SK-N-MC (cell line): ENCODE measurements at regions not wholly inside any gene's neighbourhood (a gene's known extent, or its start where the extent isn't known, plus 50 kb on each side); places are given as distances from the start of the nearest gene placed in this dataset.
"Not testable (repeated sequence)": the region's sequence is repeated elsewhere in the genome, so short reads cannot be mapped to it uniquely, and the experiment has no call there.

Experiments used
- DNase-seq: peaks from one replicate; pipeline ENCODE4 v3.0.0-alpha.2; 2011; ENCODE audit warnings: low read depth, low spot score
- H3K27ac ChIP-seq: fragments of 200-600 bp; sonication (generic); 2 replicates; pipeline ENCODE4 v1.5.1; 2016; ENCODE audit warnings: mixed run types
- H3K36me3 ChIP-seq: fragments of 200-600 bp; sonication (generic); 2 replicates; pipeline ENCODE4 v1.6.1; 2017; ENCODE audit warnings: antibody characterized with exemption, low read length, mixed read lengths; ENCODE audit not compliant: insufficient read depth
- H3K4me3 ChIP-seq: fragments of 200-600 bp; sonication (generic); 2 replicates; pipeline ENCODE4 v1.5.1; 2016
- H3K9ac ChIP-seq: fragments of 200-600 bp; sonication (generic); 2 replicates; pipeline ENCODE4 v1.8.0; 2017; ENCODE audit warnings: mixed run types, mixed read lengths; ENCODE audit not compliant: insufficient read length
- H3K9me3 ChIP-seq: fragments of 200-600 bp; sonication (generic); 2 replicates; pipeline ENCODE4 v1.6.1; 2017; ENCODE audit warnings: low read depth, mild to moderate bottlenecking, antibody characterized with exemption, low read length, moderate library complexity, mixed read lengths
- EZH2 ChIP-seq: fragments of 200-600 bp; sonication (generic); IDR thresholded peaks from one replicate; pipeline ENCODE4 v1.6.1; 2017; ENCODE audit warnings: antibody characterized with exemption
- FOXP2 ChIP-seq: optimal IDR thresholded peaks from 2 replicates; pipeline ENCODE3; 2011; ENCODE audit warnings: mild to moderate bottlenecking, moderate library complexity; ENCODE audit not compliant: insufficient read depth; ENCODE audit errors: extremely low read length, control extremely low read depth
- POLR2AphosphoS5 ChIP-seq: IDR thresholded peaks from 2 replicates; pipeline ENCODE4 v1.6.1; 2012; ENCODE audit warnings: mild to moderate bottlenecking, low read depth, low read length, borderline replicate concordance

DNA sequence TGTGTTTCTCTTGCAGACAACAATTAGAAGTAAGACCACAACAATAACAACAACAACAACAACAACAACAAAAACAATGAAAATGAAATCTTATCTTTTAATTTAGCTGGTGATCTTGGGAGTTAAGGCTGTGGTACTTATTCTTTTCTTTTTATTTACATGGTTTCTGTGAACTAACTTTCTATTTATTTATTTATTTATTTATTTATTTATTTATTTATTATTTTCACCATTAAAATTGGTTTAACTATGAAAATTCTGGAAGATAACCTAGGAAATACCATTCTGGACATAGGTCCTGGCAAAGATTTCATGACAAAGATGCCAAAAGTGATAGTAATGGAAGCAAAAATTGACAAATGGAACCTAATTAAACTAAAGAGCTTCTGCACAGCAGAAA is 102.5 kb upstream of the PNPT1 start:
- no peak for TF ChIP-seq FOXP2
- no peak for TF ChIP-seq EZH2
- no peak for TF ChIP-seq POLR2AphosphoS5
- DNase-seq: no peak
- H3K4me3 ChIP-seq: no peak overlapping the region
- H3K9ac ChIP-seq: no peak overlapping the region
- H3K27ac ChIP-seq: no peak overlapping the region
- no peaks in the 10 kb centered on the region for H3K36me3 ChIP-seq
- no peaks in the 10 kb centered on the region for H3K9me3 ChIP-seq

DNA sequence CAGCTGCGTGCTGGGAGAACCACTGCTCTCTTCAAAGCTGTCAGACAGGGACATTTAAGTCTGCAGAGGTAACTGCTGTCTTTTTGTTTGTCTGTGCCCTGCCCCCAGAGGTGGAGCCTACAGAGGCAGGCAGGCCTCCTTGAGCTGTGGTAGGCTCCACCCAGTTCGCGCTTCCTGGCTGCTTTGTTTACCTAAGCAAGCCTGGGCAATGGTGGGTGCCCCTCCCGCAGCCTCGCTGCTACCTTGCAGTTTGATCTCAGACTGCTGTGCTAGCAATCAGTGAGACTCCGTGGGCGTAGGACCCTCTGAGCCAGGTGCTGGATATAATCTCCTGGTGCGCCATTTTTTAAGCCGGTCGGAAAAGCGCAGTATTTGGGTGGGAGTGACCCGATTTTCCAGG is 100.0 kb upstream of the PNPT1 start:
- not testable (repeated sequence) for DNase-seq, H3K4me3 ChIP-seq, H3K27ac ChIP-seq, H3K9me3 ChIP-seq, H3K9ac ChIP-seq, H3K36me3 ChIP-seq

DNA sequence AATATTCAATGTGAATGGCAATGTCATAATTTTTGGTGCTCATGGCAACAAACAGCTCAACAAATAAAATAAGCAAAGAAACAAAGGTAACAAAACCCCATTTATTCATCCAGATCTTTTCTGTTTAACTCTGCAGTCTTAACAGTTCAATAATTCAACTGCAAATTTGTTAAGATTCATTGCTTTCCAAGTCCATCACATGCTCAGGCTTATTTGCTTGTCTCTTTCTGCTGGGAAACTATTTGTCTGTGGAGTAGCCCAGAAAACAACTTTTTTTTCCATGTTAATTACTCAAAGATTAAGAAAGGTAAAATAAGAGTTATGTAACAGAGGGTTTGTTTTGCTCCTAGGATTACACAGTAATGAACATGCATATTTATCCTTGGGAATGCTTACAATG is 92.6 kb upstream of the PNPT1 start:
- no peak overlapping the region for H3K4me3 ChIP-seq
- H3K36me3 ChIP-seq: no peaks in the 10 kb centered on the region
- no peak overlapping the region for H3K27ac ChIP-seq
- no peak overlapping the region for H3K9ac ChIP-seq
- DNase-seq: no peak
- TF ChIP-seq FOXP2 (no peak), POLR2AphosphoS5 (no peak), EZH2 (no peak)
- H3K9me3 ChIP-seq: no peaks in the 10 kb centered on the region

DNA sequence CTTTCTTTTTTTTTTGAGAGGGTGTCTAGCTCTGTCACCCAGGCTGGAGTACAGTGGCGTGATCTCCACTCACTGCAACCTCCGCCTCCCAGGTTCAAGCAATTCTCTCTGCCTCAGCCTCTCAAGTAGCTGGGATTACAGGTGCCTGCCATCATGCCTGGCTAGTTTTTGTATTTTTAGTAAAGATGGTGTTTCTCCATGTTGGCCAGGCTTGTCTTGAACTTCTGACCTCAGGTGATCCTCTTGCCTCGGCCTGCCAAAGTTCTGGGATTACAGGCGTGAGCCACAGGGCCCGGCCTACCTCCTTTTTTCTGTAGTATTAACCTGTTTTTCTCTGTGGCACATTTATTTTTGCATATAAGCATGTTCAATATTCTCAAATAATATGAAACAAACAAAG is 90.1 kb upstream of the PNPT1 start:
- H3K9ac ChIP-seq, DNase-seq, H3K9me3 ChIP-seq, H3K4me3 ChIP-seq, H3K27ac ChIP-seq, H3K36me3 ChIP-seq: not testable (repeated sequence)

DNA sequence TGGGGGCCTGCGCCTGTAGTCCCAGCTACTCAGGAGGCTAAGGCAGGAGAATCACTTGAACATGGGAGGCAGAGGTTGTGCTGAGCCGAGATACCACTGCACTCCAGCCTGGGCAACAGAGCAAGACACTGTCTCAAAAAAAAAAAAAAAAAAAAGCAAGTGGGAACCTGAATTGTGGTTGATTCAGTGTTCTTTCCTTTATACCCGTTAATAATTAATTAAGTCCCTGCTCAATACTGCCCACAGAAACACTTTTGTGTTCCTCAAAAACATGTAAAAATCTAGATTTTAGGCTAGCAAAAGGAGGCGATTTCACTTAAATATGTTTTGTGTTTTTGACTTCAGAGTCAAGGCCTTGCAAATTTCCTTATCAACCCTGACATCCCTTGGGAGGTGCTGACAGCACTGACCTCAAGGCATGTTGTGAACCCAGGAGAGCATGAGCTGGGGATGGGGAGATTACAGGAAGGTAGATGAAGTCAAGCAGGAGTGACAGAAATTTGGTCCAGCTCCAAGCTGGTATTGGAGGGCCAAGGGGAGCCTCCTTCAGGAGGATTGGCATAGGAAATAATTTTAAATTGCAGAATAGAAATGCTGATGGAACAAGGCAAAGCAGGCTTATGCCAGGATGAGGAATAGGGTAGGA is 89.0 kb upstream of the PNPT1 start:
- Histone ChIP-seq H3K36me3 (no peaks in the 10 kb centered on the region), H3K27ac (no peak overlapping the region), H3K4me3 (no peak overlapping the region), H3K9me3 (no peaks in the 10 kb centered on the region), H3K9ac (no peak overlapping the region)
- no peak for DNase-seq
- TF ChIP-seq EZH2: no peak
- no peak for TF ChIP-seq FOXP2
- TF ChIP-seq POLR2AphosphoS5: no peak

DNA sequence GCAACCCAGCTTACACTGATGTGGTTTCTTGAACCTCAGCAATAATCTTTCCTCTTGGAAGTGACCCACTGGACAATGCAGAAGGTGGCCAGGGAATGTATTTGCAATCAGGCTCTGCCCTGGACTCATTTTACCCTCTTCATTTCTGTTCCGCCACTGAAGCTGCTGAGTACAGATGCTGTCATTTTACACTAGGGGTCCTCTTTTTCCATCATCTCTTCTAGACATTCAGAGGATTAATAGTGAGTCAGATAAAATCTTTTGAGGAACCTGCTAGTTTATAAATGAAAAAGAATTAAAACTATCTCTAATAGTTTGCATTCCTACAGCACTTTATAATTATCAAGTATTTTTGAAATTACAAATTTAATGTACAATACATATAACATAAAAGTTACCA is 87.9 kb upstream of the PNPT1 start:
- no peak overlapping the region for H3K9ac ChIP-seq
- H3K4me3 ChIP-seq: no peak overlapping the region
- H3K27ac ChIP-seq: no peak overlapping the region
- no peak for DNase-seq
- TF ChIP-seq EZH2: no peak
- TF ChIP-seq POLR2AphosphoS5: no peak
- H3K36me3 ChIP-seq: no peaks in the 10 kb centered on the region
- no peaks in the 10 kb centered on the region for H3K9me3 ChIP-seq

DNA sequence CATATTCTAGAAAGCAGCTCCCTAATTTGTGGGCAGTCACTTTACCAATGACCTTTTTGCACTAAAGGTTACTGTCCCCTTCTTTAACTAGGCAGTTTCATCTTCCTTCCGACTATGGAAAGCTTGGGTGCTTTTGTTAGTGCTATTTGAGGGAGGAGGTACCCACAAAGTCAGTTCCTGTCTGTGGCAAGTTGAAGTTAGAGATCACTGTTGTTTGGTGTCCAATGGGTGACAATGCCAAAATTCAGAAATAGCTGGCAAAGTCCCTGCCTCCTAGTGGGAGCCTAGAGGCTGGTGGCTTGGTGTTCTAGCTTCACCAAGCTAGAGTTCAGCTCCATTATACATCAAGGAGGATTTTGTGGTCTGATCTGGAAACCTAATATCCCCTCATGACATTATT is 87.1 kb upstream of the PNPT1 start:
- DNase-seq: no peak
- Histone ChIP-seq H3K9ac (no peak overlapping the region), H3K27ac (no peak overlapping the region), H3K36me3 (no peaks in the 10 kb centered on the region), H3K9me3 (no peaks in the 10 kb centered on the region), H3K4me3 (no peak overlapping the region)
- TF ChIP-seq EZH2 (no peak), POLR2AphosphoS5 (no peak), FOXP2 (no peak)

DNA sequence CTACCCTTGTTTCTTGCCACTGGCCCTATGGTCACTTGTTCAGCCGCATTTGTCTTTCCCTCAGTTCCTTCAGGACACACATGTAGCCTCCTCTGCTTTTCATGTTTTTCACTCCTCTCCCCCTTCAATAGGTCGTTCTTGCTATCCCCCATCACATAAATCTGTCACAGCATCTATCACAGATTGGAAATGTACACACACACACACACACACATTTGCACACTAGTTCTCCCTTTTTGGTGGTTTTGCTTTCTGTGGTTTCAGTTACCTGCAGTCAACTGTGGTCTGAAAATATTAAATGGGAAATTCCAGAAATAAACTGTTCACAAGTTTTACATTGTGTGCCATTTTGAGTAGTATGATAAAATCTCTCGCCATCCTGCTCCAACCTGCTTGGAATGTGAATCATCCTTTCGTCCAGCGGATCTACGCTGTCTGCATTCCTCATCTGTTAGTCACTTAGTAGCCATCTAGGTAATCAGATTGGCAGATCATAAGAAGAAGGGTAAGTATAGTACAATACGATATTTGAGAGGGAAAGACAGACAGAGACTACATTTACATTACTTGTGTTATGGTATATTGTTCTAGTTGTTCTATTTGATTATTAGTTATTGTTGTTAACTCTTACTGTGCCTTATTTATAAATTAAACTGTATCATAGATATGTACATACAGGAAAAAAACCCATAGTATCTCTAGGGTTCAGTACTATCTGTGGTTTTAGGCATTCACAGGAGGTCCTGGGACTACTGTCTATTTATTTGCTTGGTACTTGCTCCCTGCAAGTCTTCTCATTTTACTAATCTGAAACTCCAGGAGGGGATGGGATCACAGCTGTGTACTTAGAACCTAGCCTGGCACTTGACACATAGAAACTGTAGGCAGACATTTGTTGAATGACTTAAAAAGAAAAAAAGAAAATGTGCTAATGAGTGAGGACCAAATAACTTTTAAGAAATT is 86.1 kb upstream of the PNPT1 start:
- H3K9me3 ChIP-seq: no peaks in the 10 kb centered on the region
- DNase-seq: no peak
- TF ChIP-seq EZH2 (no peak), POLR2AphosphoS5 (no peak), FOXP2 (no peak)
- no peak overlapping the region for H3K4me3 ChIP-seq
- no peak overlapping the region for H3K9ac ChIP-seq
- no peaks in the 10 kb centered on the region for H3K36me3 ChIP-seq
- H3K27ac ChIP-seq: no peak overlapping the region

DNA sequence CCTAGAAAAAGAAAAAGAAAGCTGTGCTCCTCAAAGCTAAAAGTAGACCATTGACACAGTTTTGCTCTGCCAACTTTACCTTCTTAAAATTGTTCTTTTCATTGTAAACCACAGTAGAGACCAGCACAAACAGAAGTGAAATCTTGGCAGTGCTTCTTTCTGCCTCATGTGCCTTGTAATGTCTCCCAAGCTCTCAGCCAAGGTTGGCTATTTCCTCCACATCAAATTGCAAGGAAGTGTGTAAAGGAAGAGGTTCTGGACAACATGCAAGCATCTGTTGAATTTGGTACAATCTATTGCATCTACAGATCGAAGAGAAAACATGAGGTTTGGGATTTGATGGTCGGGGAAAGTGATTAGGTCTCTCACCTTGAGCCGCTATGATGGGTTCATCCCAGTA is 83.3 kb upstream of the PNPT1 start:
- TF ChIP-seq EZH2 (no peak), POLR2AphosphoS5 (no peak), FOXP2 (no peak)
- DNase-seq: no peak
- H3K9me3 ChIP-seq: no peaks in the 10 kb centered on the region
- no peak overlapping the region for H3K4me3 ChIP-seq
- H3K36me3 ChIP-seq: no peaks in the 10 kb centered on the region
- no peak overlapping the region for H3K9ac ChIP-seq
- H3K27ac ChIP-seq: no peak overlapping the region
